SW 1271 (cell line): ENCODE measurements at regions not wholly inside any gene's neighbourhood (a gene's known extent, or its start where the extent isn't known, plus 50 kb on each side); places are given as distances from the start of the nearest gene placed in this dataset.

ENCODE experiments used
- DNase-seq, 2 experiments: peaks; one replicate each; lab custom pipeline; 2025; lab: John Stamatoyannopoulos, UW

DNA sequence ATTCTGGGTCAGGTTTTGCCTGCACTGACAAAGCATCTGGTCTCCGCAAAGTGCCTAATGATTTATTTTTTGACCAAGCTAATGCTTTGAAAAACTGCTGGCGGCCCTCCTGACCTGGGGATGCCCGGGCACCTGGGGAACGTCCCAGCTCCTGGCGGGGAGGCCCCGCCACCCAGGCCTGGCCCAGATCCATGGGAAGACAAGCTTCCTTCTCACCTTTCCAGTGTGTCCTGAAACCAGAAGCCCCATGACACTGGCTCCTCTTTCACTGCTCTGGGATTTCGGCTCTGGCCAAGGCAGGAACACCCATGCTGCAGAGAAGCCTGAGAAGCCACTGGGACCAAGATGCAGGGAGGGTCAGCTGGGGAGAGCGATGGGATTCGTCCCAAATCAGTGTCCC is 144.1 kb downstream of the SEC61B start:
- no peak for DNase-seq

DNA sequence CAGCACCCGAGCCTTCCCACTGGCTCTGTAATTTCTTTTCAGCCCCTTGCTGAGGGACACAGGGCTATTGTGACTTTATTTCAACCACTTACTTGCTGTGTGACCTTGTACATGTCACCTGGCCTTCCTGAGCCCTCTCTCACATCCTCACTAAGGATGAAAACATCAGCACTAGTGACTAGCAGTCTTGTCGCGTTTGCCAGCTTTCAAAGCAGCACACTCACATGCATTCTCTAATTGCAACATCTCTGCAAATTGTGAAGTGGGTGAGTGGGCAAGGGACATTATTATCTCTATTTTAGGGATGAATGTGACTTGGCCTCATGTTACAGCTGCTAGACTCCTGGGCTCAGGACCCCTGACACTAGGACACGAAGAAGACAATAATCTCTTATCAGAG is 144.5 kb downstream of the SEC61B start:
- no peak for DNase-seq

DNA sequence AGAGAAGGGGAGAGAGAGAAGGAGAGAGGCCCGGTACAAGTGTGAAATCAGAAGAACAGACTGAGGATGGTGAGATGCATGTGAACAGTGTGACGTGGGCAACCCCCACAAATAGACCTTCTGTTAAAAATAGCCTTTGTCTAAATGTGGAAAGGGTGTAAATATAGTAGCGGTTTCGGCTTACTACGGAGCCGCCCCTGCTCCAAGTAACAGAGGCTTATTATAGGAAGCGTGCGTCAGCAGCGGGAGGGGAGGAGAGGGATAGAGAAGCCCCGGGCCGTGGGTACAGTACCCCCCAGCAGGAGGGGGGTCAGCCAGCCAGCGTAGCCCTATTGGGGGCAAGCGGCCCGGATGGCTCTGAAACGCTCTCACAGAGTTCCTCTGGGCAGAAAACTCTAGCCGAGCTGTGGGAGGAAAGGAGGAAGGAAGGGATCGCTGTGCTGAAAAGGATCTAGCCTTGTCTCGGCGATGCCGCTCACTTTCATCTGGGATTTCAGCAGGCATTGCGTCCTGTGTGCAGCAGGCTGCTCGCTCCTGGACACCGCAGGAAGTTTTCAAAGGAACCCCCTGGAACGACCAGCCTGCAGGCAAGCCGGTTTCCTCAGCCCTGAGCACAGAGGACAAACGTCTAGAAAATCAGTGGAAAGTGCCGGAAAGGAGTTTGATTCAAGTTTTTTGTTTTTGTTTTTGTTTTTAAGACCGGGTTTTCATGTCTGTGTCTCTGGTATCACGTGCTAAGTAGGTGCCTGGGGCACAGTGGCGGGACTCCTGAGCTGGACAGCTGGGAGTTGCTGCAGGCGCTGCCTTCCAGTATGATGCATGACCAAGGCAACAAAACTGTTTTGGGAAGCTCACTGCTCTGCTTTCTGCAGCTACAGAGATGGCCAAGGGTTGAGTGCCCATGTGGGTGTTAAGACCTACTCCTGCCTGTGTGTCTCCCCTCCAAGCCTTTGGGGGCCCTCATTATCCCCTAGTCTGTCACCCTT is 146.6 kb downstream of the SEC61B start:
- no peak for DNase-seq

DNA sequence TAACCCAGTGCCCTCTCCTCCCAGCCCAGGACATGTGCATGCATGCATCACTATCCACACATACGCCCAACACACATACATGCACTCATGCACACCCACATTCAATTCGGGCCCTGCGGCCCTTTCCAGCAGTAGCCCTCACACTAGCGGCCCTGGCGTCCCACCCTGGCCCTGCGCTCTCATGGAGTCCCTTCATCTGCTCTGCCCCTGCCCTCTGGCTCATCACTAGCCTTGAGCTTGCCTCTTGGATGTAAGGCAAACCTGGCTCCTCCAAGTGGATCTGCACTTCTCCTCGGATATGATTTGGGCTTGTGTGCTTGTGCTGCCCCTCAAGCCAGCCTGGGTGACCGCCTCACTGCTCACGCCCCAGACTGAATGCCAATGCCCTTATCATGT is 147.2 kb downstream of the SEC61B start:
- DNase-seq = no peak

DNA sequence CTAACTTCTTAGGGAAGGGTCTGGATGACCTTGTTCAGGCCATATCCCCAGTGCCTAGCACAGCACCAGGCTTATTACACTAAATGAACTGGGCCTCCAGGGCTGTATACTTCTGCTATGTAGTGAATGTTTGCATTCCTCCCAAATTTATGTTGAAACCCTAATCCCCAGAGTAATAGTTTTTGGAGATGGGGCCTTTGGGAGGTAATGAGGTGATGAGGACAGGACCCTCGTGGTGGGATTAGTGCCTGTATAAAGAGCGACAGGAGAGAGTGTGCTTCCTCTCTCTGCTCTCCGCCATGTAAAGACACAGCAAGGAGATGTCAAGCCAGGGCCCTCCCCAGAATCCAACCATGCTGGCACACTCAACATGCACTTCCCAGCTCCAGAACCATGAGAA is 148.3 kb downstream of the SEC61B start:
- DNase-seq = no peak

GRCh38 chr9:99371376-99371775 is 149.3 kb downstream of the SEC61B start:
- no peak for DNase-seq

GRCh38 chr9:99373912-99374311 is 151.8 kb downstream of the SEC61B start:
- no peak for DNase-seq

DNA sequence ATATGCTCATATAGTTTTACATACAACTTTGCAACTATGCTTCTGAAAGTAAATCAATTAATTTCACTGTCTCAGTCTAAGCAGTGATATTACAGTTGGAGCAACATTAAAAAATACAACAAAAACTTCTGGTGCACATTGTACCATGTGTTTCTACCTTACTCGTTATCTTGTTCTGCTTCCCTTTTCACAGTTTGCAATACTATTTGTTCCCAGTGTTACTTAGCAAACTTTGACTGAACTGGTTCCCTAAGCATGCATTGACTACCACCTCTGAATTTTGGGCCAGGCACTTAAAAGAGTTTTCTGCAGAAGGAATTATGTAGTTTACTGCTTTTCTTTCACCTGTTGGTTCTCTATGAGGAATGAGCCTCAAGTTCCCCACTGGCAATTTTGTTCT is 152.7 kb downstream of the SEC61B start:
- DNase-seq = no peak

DNA sequence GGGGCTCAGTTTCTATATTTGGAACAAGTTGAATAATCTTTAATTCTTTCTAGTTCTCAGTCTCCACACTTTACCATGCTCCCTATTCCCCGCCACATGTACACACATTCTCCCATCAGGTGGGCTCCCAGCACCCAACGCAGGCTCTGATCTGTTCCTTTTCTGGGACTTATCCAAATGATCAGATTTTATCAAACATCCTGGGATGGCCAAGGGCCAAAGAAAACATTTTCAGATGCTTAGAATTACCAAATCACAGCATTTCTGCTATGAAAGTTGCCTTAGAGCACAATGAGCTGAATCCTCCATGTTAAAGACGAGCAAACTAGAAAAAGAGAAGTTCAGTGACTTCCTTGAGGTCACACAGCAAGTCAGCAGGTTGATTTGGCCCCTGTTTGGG is 153.4 kb downstream of the SEC61B start:
- DNase-seq = no peak

- no peak for DNase-seq
These were observed 156.0 kb downstream of the SEC61B start for GRCh38 chr9:99377790-99378775.

DNA sequence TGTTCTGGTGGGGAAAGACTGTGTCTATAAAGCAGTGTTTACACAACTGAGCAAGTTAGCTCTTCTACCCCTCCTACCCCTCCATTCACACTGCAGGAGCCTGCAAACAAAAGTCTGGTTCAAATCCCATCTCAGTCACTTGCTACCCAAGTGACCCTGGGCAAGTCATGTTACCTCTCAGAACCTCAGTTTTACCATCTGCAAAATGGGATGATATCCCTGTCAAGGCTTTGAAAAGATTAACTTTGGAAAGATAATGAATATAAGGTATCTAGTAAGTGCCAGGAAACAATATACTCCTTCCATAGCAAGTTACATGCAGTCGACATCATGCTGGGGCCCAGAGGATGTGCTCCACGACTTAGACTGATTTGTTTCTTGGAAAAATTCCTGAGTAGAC is 161.5 kb downstream of the SEC61B start:
- DNase-seq = no peak

GRCh38 chr9:99385215-99385614 is 163.1 kb downstream of the SEC61B start:
- DNase-seq = no peak

- DNase-seq = no peak
These were observed 163.8 kb downstream of the SEC61B start for GRCh38 chr9:99385814-99386279.

DNA sequence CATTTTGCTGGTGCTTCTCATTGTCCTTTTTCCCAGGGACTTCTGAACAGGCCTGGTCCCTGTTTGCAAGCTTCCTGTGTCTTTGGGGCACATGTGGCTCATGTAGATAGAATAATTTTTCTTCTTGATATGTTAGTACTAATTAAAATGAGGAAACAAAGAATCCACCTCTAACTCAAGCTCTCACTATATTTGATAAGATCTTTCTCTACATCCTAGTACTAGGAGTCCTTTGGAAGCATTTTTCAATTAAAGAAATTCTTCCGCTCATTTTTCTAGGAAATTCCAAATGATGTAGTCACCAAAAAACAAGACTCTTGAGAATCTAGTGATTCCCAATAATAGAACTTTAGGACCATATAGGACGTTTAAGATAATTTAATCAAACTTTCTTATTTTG is 165.3 kb downstream of the SEC61B start:
- DNase-seq = no peak

DNA sequence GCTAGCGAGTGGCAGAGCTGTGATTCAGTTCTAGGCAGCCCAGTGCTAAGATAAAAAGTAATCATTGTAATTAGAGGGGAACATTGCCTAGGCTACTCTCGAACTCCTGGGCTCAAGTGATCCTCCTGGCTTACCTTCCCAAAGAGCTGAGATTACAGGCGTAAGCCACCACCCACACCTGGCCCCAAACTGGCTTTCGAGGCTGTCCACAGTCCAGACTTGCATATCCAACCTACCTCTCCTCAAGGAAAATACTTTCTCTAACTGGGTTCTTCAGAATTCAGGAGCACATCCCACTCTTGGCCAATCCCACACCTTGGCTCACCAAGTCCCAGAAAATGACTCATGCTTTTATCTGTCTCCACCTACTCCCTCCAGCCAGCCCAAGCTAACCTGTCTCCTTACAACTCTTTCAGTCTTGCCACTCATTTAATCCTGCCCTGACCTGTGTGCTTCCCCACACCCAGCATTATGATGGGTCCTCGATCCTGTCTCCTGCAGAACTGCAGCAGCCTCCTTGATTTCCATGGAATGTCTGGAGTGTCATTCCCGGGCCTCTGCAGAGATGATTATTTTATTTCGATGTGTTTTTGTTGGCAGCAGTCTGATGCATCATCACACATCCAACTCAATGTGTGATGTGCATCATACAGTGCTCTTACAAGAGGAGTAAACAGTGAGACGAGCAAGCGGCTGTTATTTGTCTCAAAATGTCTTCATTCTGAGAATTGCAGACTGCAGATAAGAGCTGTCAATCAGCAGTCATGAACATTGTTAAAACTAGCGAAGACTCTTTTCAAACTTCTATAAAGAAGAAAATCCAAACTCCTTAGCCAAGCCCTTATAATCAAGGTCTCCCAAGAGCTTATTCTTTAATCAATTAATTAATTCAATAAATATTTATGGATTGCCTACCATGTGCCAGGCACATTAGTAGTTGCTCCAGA is 167.3 kb downstream of the SEC61B start:
- DNase-seq = no peak

DNA sequence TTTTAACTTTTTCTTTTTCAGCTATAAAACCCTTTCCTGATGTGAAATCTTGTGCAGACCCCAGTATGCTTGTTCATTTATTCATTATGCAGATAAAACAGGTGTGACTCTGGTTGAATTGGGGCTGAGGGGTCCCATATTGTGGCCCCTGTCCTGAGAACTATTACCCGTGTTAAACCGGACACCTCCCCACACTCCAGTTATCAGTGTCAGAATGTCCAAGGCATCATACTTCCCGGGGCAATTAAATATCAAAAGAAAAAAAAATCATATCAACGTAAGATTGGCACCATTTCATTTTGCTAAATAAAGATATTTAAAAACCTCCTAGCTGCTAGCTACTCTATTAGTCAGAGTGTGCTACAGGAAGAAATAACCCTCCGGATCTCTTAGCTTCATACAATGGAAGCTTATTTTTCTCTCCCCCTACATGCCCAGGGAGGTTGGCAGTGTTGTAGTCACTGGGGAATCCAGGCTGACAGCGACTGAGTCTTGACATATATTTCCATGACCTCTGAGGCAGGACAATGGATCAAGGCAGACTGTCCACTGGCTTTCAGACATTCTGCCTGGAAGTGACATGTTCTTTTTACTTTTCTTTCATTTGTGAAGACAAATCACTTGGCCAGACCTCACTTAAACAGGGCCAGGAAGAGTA is 170.0 kb downstream of the SEC61B start:
- no peak for DNase-seq

DNA sequence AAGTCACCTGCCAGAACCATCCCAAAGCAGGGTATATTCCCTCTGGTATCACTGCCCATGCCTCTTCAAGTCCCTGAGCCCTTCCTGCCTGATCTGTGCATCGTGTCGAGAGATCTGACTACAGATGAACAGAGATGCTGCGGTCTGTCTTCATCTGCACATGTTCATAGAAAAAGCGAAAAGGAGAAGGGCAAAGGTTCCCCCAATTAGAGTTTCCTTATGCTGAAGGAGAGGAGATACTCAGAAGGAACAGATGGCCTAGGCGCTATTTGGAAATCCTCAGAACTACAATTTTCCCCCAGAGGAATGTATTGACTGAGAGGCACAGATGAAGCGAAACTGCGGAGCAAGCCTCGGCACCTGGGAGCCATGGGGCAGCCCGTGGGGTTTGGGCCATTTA is 170.9 kb downstream of the SEC61B start:
- no peak for DNase-seq

GRCh38 chr9:99393993-99394392 is 171.9 kb downstream of the SEC61B start:
- no peak for DNase-seq

GRCh38 chr9:99398241-99398640 is 176.2 kb downstream of the SEC61B start:
- DNase-seq = no peak

- DNase-seq = no peak
These were observed 177.4 kb downstream of the SEC61B start for GRCh38 chr9:99399474-99399873.

DNA sequence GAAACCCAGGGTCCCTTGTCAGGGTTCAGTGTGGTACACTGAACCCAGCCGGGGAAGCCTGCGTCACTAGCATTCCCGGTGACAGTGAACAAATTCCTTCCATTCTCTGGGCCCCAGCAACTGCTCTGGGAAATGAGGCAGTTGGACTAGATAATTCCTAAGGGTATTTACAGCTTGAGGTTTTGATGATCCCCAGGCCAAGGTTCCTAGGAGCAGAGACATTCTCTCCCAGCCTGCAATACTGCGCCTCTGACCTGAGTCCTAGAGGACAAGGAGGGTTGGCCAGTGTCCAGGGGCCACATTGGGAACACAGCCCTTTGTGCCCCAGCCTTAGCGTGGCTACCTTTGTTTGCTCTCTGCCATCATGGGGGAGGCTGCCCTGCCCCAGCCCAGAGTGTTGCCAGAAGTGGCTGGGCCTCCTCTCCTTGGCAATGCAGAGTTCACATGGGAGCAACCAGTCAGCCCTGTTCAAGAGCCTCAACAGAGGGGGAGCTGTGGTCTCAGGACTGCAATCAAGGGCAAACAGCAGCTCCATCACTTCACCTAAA is 178.2 kb downstream of the SEC61B start:
- no peak for DNase-seq
